HG03442 (cell line): ENCODE measurements at regions not wholly inside any gene's neighbourhood (a gene's known extent, or its start where the extent isn't known, plus 50 kb on each side); places are given as distances from the start of the nearest gene placed in this dataset.

Experiments
- ATAC-seq: cut with Tn5 transposase; IDR thresholded peaks from one replicate; pipeline ENCODE4 v1.9.1; 2021; ENCODE audit warnings: mild to moderate bottlenecking, moderate library complexity; ENCODE audit not compliant: unreplicated experiment

DNA sequence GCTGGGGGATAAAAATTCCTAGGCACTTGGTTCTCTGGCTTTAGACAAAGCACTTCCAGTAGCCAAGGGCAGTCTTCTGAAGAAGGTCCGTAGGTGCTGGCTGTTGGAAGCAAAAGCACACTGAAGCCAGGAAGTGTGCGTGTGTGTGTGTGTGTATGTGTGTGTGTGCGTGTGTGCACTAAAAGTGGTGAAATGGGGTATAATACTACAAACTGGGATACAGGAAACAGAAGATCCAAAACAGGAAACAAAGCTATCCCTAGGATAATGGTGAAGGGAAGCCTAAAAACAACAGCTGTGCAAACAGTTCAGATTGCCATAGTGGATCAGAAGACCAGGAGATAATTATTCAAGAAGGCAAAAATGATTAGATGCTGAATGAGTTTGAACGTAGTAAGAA, 103.4 kb downstream of the IL20RB start:
- ATAC-seq = no peak

DNA sequence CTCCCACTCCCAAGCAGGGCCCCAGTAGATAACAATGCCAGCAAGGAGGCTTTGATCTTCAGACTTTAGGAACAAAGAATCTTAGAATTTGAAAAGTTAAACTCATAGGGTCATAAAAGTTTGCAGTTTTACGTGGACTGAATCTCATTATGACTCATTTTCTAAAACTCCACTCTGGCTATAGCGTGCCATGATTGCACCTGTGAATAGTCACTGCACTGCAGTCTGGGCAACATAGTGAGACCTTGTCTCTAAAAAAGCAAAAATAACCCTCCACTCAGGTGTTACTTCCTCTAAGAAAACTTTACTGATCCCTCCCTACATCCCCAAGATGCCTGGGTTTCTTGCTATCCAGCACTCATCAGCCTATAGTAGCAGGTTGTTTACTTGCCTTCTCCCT, 104.5 kb downstream of the IL20RB start:
- peak; percentile 86 for ATAC-seq

DNA sequence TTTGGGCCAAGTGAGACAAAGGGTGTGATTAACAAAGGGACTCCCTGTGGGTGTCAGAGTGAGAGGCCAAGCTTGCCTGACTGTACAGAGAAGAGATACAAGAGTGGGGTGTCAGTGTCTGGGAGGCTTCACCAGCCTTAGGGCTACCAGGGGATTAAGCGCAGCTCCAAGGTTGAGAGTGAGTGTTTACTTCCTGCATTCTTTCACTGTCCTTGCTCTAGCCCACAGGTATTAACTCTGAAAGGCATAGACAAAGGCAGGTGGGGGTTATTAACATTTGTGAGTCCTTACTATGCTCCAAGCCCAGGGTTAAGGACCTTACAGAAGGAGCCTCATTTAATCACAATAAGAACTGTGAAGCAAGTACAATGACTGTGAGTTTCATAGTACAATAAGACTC, 107.6 kb downstream of the IL20RB start:
- ATAC-seq = no peak

DNA sequence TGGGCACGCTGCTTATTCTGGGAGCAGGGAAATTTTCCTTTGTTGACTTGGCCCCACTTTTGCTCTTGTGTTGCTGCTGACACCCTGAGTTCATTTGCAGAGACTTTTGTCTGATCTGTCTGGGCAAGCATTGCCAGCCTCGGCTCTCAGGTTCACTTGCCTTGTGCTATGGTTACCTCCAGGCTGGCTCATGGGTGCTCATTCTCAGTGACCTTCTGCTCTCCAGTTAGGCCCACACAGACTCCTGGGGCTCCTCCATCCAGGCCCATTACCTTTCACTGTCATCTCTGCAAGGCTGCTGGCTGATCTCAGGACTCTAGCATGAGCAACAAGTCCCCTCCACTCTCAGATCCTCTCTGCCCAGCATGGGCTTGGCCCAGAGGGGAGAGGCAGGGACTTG, 108.3 kb downstream of the IL20RB start:
- ATAC-seq = no peak

DNA sequence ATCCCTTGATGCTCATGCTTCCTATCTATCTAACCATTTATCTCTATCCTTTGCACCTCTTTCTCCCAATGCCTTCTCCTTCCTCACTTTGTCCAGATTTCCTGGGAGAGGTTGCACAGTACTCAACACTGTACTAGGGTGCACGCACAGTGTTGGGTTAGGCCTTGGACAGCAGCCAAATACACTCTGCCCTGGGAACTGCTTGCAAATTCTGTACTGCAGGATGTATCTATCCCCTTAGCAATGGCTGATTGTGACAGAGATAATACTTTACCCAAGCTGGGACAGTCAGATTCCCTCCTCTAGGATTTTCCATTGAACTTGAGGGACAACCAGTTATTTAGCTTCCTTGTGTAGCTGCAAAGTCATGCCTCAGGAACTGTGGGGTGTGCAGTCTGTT, 113.3 kb downstream of the IL20RB start:
- ATAC-seq = no peak

DNA sequence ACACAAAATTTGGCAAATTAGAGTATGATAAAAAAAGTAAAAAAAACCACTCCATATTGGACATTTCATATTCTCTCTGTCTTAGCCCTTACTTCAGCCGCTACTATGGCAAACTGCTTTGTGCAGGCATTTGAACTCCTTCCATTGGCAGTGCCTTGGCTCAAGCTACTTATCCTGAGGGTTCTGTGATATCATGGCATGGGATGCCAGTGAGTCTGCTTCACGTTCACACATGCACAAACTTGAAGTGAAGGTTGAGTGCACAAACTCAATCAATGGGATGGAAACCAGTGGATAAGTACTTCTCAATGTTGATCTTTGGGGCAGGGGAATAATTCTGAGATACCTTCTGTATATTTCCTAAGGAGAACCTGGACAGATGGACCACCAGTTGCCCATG, 117.2 kb downstream of the IL20RB start:
- no peak for ATAC-seq

DNA sequence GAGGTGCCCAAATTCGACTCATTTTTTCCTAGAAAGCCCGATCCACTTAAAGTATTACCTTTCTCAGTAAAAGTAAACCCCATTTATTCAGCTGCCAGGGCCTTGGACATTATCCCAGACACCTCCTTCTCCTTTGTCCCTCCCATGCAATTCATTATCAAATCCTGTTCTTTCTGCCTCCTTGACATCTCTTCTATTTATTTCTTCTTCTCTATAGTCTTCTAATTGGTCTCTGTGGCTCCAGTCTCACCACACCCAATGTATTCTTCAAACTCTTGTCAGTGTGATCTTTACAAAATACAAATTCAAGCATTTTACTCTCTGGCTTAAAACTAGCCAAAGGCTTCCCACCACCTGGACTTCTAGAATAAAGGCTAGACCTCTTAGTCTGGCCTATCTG, 120.3 kb downstream of the IL20RB start:
- ATAC-seq = no peak

DNA sequence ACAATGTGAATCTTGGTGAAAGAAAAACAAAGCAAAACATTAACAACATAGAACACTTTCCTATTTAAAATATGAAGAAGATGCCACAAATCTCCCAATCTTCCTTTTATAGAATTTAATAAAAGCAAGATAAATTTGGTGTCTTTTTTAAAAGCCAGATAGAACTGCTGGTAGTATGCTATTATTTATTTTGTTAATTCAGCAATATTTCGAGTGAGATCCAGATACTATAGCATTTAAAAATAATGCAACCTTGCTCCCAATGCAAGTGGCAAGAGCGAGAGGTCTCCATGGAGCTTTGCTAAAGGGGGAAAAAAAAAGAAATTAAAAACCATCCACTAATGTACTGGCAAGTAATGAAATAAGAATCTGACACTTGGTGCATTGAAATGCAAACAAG, 121.8 kb downstream of the IL20RB start:
- no peak for ATAC-seq

DNA sequence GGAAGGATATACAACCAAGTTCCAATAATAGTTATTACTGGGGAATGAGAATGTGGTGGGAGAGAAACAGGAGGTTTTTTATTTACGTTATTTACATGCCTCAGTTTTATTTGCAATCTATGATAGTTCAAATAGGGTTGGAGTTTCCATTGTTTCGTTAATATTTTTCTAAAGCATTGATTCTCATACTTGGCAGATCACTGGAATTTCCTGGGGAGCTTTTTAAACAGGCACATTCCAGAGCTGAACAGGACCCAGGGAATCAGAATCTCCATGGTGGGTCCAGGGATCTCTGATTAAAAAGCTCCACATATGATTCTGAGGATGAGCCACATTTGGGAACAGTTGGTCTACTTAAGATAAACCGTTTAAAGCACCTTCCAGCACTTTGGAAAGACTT, 123.9 kb downstream of the IL20RB start:
- ATAC-seq = no peak

DNA sequence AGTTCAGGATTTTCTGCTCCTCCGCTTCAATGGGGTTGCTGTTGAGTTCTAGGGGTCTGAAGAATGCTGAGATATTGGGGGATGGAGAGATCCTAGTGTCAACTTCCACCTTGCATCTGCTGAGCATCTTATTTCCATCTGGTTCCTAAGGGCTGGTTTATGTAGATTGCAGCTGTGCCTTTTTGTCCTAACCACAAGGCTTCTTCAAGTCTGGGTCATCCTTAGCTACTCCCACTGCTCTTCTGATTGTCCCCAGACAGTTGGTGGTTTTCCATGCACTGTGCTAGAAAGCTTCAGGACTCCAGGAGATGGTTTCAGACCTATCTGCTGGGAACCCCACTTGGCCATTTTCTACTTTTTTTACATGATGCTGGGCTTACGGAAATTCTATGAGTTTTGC, 125.0 kb downstream of the IL20RB start:
- no peak for ATAC-seq

DNA sequence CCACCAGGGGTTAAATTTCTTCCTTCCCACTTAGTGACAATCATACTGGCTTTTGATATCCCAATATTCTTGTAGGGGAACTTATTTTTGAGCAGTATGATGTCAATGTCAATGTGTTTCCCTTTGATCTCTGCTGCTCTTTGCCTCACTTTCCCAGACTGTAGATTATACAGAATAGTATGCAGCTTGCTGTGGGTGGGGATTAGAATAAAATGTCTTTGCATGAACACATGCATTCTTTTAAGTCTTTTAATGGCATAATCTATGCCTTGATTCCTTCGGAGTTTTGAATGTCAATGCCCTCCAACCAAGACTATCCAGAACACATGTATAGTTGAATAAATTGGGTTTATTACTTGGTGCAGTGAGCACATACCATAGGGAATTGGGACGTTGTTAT, 125.5 kb downstream of the IL20RB start:
- ATAC-seq = no peak

DNA sequence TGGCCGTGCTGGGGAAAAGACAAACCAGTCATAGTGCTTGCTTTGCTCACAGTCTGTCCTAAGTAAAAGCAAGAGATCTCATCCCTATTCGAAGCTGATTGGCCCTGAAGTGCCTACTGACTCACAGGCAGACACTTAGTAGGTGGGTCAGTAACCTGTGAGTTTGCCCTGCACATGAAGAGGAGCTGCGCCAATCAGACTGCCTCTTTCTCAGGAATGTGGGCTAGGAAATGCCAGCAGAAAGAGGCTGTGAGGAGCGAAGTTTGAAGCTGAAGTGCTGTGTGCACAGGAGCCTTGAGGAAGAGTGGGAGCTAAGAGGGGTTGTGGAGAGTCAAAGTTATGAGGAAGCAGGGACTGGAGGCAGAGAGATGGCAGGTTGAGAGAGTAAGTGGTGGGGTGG, 126.8 kb downstream of the IL20RB start:
- no peak for ATAC-seq

DNA sequence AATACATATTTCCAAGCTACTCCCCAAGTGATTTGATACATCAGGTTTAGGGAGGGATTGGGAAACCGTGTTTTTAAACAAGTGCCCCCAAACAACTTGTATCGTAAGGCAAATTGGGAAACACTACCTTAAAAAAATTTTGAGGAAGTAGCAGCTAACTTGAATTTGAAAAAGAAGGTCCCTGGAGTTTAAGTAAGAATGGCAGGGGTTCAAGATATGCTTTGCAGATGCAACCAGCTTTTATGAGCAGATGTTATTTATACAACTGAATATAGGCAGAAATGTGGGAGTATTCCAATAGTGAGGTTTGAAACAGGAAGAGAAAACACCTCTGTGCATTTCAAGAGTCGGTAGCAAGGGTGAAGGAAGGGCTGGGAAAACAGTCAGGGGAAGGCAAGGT, 139.6 kb downstream of the IL20RB start:
- ATAC-seq = no peak

DNA sequence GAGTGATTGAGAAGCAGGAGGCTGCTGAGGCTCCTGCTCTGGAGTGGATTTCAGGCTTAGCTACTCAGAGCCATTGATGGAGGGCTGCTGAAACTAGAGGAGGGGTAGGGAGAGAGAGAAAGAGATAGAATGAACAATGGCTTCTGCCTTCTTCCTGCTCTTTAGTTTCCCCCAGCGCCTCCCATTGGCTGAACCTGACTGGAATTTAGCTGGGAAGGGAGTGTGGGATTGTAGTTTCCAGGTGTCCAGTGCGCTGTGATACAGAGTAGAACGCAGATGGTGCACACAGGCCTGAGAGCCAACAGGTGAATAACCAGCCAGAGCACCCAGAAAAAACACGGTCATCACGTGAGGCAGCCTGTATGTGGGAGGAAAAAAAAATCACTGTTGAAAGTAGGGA, 140.1 kb downstream of the IL20RB start:
- ATAC-seq = no peak

DNA sequence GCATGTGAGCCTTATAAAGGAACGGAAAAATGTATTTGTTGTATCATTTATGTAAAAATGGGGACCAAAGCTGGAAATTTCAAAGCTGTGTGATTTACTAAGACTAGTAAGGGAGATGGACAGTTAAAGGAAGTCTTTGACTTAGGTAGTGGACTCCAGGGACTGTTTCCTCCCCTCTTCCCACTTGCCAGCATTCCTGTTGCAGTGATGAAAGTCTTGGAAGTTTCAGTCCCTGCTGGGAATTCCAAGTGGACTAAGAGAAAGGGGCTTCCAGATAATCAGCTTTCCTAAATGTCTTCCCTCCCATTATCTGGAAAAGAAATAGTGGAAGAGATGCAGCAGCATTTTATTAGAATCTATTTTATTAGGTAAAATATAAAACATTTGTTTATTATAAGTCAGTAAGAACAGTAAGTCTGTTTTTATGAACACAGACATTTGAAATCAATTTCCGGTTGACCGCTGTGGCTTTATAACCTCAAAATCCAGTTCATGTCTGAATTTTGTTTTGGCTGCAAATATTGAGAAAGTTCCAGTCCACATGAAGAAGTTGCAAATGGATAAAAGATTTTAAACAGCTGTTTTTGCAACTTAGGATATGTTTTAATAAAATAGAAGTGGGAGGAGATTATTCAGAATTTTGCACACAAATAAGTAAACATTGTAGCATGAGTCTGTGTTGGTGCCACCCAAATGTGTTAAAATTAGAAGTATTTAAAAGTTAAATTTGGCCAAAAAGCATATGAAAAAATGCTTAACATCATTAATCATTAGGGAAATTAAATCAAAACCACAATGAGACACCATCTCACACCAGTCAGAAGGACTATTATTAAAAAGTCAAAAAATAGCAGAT, 141.8 kb downstream of the IL20RB start:
- ATAC-seq = no peak

DNA sequence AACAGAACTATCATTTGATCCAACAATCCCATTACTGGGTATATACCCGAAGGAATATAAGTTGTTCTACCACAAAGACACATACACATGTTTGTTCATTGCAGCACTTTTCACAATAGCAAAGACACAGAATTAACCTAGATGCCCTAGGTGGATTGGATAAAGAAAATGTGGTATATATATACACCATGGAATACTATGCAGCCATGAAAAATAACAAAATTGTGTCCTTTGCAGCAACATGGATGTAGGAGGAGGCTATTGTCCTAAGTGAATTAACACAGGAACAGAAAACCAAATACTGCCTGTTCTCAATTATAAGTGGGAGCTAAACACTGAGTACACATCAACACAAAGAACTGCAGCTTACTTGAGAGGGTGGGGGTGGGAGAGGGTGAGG, 142.5 kb downstream of the IL20RB start:
- ATAC-seq = no peak

DNA sequence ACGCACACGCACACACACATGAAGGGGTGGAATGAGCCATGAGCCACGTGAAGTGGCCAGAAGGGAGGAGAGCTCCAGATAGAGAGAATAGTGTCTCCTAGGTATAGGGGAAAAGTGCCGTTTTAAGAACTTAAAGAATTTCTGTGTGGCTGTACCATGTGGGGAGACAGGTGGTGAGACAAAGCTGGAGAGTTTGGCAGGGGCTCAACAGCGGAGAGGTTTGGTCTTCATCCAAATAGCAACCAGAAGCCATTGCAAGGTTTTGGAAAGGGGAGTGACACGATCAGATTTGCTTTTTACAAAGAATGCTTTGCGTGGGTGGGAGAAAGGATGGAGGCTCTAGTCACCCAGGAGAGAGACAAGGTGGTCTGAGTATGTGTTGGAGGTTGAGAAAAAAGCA, 146.0 kb downstream of the IL20RB start:
- no peak for ATAC-seq

DNA sequence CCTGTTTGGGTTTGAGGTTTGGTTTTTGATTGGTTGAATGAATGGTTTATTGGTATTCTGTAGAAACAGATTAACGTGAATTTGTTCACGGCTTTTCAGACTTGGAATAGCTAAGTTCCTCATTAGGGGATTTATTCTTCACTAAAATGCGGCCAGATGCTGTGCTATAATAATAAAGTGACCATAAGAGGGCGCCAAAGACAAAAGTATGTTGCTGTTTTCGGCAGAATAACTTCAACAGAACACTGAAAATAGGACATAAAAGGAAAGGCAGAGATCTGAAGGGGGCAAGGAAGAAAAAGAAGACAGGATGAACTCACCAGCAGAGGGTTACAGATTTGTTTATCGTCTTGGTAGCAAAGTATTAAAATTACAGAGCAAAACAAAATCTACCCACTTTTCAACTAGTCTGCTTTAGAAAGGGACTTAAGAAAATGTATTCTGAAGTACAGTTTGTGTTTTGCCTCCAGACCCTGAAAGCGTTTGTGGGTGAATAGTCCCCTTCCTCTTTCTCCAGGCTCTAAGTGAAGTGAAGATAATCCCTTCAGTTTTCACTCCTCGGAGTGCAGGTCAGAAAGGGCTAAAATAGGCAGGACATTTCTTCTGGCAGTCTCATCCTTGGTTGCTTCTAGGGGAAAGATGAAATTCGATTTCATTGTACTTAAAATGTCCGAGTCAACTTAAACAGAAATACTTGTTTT, 147.6 kb downstream of the IL20RB start:
- peak; percentile 49 for ATAC-seq

DNA sequence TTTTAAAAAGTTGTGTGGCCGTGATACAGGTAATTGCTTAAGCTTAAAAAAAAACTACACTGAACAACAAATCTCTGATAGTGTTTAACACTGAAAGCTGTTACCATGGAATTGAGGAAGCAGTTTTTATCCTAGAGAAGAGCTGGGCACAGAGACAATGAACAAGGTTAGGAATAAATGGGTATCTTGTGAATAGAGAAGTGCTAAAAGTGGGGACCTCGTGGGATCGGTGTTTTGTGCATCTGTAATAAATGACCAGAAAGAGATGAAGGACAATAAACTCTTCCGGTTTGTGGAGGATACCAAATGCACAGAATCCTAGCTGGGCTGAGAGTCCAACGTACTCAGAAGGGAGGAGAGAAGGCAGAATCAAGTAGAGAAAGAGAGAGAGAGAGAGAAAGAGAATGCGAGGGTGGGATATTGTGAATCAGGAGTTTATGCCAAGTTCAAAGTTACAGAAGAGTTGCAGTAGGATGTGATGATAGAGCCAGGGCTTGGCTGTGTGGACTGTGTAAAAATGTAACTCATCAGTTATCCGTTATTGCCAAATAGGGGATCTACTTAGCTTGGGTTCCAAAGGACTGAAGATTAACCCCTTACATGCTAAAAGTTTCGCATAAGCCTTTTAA, 148.9 kb downstream of the IL20RB start:
- ATAC-seq = no peak

DNA sequence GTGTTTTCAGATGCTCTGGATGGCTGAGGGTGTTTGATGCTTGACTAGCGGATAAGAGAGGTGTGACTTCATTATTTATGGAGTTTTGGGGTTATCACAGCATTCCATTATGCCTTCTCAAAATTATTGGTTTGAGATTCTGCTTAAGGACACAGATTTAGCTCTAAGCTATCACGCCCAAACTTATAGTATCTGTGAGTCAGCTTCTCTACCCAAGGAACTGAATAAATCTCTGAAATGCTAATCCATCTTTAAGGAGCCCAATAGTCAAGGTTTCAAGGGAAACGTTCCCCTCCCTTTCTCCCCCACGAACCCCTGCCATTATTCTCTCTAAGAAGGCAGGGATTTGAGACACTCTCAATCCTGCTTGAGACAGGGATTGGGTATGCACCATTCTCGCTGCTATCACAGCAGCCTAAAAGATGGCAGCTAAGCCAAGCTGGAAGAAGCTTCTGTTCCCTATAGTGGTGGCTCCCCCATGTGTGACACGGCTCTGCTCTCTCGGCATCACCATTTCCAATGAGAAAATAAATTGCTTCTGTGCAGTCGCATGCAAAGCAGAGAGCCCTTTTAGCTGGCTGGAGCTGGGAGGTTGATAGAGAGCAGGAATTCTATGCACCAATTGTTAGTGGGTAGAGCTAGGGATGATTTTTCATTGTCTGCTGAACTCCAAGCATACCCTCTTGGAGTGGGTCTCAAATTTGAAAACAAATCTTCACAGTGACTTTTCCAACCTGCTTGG, 151.1 kb downstream of the IL20RB start:
- ATAC-seq = no peak

DNA sequence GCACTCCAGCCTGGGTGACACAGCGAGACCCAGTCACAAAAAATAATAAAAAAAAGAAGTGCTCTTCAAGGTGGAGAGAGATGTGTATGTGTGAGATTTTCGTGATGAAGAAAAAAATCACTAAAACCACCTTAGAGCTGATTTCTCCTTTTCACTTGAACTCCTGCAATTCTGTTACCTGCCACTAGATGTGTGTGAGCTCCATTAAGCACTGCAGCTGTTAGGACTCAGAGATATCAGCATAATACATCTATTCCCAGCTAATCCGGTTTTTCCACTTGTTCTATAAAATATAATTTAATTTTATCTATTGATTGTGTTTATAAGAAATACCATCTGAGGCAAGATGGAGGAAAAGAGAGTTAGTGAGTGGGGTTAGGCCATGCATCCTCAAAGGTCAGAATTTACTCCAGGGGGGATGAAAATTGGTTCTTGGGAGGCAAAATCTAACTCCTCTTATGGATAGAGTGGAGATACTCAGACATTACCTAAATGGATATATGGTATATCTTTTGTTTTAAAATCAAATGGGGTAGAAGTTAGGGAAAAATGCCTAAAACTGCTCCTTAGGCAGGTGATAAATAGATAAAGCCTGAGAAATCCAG, 152.7 kb downstream of the IL20RB start:
- ATAC-seq = peak; percentile 77
